SHP77 treated with DMSO at 0.1 percent for 48 hours (cell line): ENCODE measurements at regions not wholly inside any gene's neighbourhood (a gene's known extent, or its start where the extent isn't known, plus 50 kb on each side); places are given as distances from the start of the nearest gene placed in this dataset.

Experiments
- DNase-seq: peaks from one replicate; lab custom pipeline; 2025; lab: John Stamatoyannopoulos, UW

GRCh38 chr3:44056446-44057240 lies 185.0 kb upstream of the TOPAZ1 start:
- no peak for DNase-seq

- no peak for DNase-seq
Measured at GRCh38 chr3:44058022-44058867, 183.4 kb upstream of the TOPAZ1 start.

- no peak for DNase-seq
Measured at GRCh38 chr3:44058868-44059203, 182.8 kb upstream of the TOPAZ1 start.

GRCh38 chr3:44060164-44060563 lies 181.5 kb upstream of the TOPAZ1 start:
- no peak for DNase-seq

- no peak for DNase-seq
Measured at GRCh38 chr3:44061268-44061667, 180.4 kb upstream of the TOPAZ1 start.

GRCh38 chr3:44061961-44062360 lies 179.7 kb upstream of the TOPAZ1 start:
- DNase-seq: no peak

- no peak for DNase-seq
Measured at GRCh38 chr3:44065311-44066094, 176.2 kb upstream of the TOPAZ1 start.

GRCh38 chr3:44066806-44067205 lies 174.9 kb upstream of the TOPAZ1 start:
- no peak for DNase-seq

GRCh38 chr3:44067431-44067830 lies 174.3 kb upstream of the TOPAZ1 start:
- no peak for DNase-seq

- DNase-seq: no peak
Measured at GRCh38 chr3:44068753-44069152, 172.9 kb upstream of the TOPAZ1 start.

GRCh38 chr3:44069276-44069675 lies 172.4 kb upstream of the TOPAZ1 start:
- no peak for DNase-seq

- no peak for DNase-seq
Measured at GRCh38 chr3:44070841-44071546, 170.7 kb upstream of the TOPAZ1 start.

- no peak for DNase-seq
Measured at GRCh38 chr3:44072601-44073540, 168.8 kb upstream of the TOPAZ1 start.

- no peak for DNase-seq
Measured at GRCh38 chr3:44074181-44074580, 167.5 kb upstream of the TOPAZ1 start.

GRCh38 chr3:44076221-44076829 lies 165.4 kb upstream of the TOPAZ1 start:
- no peak for DNase-seq

GRCh38 chr3:44077267-44077666 lies 164.4 kb upstream of the TOPAZ1 start:
- DNase-seq: no peak

GRCh38 chr3:44078863-44079262 lies 162.8 kb upstream of the TOPAZ1 start:
- no peak for DNase-seq

- DNase-seq: no peak
Measured at GRCh38 chr3:44079916-44080315, 161.8 kb upstream of the TOPAZ1 start.

GRCh38 chr3:44080474-44081072 lies 161.1 kb upstream of the TOPAZ1 start:
- no peak for DNase-seq

- DNase-seq: no peak
Measured at GRCh38 chr3:44090036-44090435, 151.7 kb upstream of the TOPAZ1 start.
